Right lobe of liver (tissue), 4 donors: ENCODE measurements at regions not wholly inside any gene's neighbourhood (a gene's known extent, or its start where the extent isn't known, plus 50 kb on each side); places are given as distances from the start of the nearest gene placed in this dataset.

Source experiments
- CTCF ChIP-seq, 4 donors: fragments of 200-600 bp in 3 of 4; fragments of 450-650 bp in 1 of 4; IDR thresholded peaks; one replicate each; pipeline versions ENCODE4 v1.5.1 to v1.8.0; 2016 to 2022; ENCODE audit warnings: antibody characterized with exemption in 4 of 4, mild to moderate bottlenecking in 2 of 4
- POLR2A ChIP-seq: fragments of 450-650 bp; IDR thresholded peaks from one replicate; pipeline ENCODE4 v1.6.1; 2017; ENCODE audit warnings: antibody characterized with exemption, mild to moderate bottlenecking
- donor health status: DM: no; HTN: no; CAD: no.
- donor health status: DM: no; HTN: no; CAD: no.
- donor health status: DM: no; HTN: yes; CAD: no.

- TF ChIP-seq CTCF (IDR thresholded peaks at IDR 0.05) (no peak), POLR2A (no peak)
Observed at GRCh38 chr5:173780235-173781234, 107.6 kb upstream of the CPEB4 start.
